ENCODE measurements at regions not wholly inside any gene's neighbourhood (a gene's known extent, or its start where the extent isn't known, plus 50 kb on each side); places are given as distances from the start of the nearest gene placed in this dataset.

DNA sequence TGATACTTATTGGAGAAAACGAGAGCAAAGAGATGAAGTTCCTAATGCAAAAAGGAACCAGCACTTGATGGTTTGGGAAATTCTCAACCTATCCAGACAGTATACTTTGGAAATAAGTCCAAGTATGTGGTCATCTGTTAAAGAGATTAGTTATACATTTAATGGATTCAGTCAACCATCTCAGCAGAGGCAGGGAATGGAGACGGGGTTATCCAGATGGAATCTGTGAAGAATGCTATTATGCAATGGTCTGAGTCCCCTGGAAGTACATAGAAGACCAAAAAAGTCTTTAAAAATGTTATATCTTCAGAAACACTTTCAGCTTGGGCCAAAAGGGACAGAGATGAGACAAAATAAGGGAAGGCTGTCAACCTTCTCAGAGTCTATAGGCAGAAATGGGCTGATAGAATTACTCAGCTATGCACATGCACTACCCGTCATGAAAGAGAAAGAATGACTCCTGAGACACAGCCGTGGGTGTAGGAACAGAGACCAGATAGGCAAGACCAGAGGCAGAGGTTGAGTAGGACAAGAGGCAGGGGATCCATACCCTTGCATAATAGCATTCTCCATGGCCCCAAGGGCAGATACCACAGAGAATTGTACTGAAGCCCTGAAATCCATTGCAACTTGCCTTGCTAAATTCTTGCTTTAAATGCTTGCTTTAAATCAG lies 738.8 kb upstream of the POT1 start:
- no peak for DNase-seq

DNA sequence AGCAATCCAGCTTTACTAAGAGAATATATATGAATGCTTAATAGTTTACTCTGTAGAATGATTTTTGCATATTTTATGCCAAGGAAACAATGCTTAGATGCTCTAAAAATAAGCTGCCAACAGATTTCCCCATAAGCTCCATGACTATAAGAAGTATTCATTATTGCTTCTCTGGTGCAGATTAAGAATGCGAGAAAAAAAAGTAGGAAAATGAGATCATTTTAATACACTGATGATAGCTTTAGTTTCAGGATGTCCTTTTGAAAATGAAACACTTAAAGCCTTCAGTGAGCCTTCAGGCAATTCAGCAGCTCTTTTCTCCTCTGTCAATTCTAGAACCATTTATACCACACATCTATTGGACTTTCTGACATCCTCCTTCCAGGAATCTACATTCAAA lies 735.0 kb upstream of the POT1 start:
- no peak for DNase-seq

- DNase-seq = no peak
Measured at GRCh38 chr7:125663961-125664360, 734.3 kb upstream of the POT1 start.

DNA sequence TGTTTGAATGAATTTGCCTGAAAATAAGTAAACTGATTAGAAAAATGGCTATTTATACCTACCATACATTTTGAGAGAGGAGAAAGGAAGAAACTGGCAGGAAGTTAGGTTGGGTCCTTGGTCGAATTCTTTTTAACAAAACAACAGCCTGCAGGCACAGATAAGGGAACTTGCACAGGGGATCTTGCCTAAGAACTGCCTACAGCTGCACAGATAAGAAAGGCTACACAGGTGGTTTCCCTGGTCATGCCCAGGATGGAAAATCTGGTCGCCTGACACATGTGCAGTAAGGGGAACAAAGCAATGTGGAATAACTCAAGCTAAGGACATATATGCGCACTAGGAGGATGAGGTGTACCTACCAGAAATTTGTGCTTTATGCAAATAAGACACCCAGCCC lies 732.1 kb upstream of the POT1 start:
- DNase-seq = no peak

DNA sequence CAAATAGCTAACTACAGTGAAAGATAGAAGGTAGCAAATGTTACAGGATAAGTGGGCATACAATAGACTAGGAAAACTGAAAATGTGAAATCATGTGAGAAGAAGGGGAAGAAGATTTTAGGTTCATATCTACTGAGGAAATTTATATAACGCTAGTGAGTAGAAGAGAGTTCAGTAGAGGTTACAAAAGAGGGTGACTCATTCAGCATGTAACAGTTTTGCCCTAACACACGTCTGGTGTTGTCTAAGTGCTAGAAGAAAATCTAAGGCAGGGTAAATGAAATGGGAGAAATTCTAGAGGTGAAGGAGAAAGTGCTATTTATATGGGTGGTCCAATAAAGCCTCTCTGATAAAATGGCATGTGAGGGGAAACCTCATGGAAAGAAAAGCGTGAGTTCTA lies 731.4 kb upstream of the POT1 start:
- DNase-seq = no peak

GRCh38 chr7:125654076-125654475 lies 724.5 kb upstream of the POT1 start:
- no peak for DNase-seq

DNA sequence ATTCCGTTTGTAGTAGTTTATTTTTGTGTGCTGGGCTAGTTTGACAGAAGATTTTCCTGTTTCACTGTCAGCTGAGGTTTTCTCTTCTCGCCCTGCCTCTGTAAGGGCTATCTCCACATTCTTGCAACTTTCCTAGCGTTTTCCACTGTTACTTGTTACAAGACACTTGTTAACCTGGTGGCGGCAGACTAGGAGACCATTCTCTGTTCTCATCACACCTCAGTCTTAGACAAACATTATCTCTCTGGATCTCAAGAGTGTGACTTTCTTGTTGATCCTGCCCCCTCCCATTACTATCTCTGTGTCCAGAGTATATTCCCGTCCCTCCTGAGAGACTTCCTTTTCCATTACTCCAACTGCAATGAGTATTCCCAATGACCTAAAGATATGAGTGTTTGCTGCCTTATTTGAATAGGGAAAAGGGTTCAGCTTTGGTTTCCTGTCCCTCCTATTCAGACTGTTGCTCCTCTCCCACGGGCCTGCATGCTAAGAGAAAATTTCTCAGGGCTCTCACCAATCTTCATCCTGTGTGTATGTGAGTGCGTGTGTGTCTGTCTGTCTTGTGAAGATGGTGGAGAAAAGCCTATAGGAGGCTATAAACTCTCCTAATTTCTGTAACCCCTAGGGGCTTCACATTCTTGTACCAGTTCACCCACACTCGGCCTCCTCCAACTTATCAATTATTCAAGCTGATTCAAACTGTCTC lies 722.4 kb upstream of the POT1 start:
- no peak for DNase-seq

GRCh38 chr7:125648543-125648942 lies 718.9 kb upstream of the POT1 start:
- DNase-seq = no peak

GRCh38 chr7:125645770-125646169 lies 716.1 kb upstream of the POT1 start:
- no peak for DNase-seq

DNA sequence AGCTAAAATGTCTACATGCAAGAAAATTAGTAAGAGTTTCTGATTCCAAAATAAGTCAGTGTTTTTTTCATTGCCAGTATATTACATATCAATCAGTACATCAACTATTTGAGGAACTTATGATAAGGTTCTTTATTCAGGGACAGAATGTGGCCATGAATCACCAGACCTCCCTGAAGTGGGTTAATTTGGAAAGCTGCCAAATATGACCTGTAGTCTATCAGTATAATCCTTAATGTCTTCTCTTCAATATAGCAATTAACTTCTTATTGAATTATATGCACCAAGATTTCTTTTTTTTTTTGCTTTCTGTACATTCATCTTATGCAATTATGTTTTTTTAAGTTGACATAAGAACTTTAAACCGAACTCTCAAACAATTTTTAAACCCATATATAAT lies 714.5 kb upstream of the POT1 start:
- DNase-seq = no peak

- no peak for DNase-seq
Measured at GRCh38 chr7:125643302-125643701, 713.7 kb upstream of the POT1 start.

- DNase-seq = no peak
Measured at GRCh38 chr7:125641884-125642283, 712.3 kb upstream of the POT1 start.

GRCh38 chr7:125636320-125636962 lies 706.8 kb upstream of the POT1 start:
- DNase-seq = no peak

DNA sequence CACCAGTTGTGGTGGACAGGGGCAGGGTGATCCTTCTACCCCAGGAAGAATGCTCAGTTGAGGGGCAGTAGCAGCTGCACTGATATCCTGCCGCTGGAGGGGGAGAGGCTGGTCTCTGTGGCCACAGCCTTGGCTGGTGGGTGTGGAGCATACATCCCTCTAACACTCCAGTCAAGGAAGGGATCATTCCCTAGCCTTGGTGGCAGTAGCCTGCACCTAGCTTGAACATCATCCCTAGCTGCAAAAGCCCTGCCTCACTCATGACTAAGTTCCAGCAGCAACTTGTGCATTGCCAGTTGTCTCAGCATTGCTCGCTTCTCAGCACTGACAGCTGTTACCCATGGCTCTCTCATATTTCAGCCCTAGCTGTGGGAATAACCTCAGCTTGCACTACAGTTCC lies 688.9 kb upstream of the POT1 start:
- DNase-seq = no peak

- DNase-seq = no peak
Measured at GRCh38 chr7:125611582-125611981, 682.0 kb upstream of the POT1 start.

DNA sequence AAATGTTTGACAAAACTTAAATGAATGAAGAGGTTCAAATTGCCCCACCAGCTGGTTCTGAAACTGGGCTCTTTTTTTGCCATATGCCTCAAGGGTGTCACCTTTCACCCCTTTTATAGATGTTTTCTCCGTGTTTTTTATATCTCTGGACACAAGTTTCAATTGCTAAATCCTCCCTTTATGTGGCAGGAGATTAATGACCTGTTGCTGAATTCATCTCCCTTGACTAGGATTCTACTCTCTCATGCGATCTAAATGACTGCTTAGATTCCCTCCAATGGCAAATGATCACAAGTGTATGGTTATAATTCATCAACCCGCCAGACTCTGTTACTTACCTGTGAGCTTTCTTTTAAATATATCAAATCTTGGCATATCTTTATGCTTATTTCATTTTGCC lies 677.0 kb upstream of the POT1 start:
- DNase-seq = no peak

DNA sequence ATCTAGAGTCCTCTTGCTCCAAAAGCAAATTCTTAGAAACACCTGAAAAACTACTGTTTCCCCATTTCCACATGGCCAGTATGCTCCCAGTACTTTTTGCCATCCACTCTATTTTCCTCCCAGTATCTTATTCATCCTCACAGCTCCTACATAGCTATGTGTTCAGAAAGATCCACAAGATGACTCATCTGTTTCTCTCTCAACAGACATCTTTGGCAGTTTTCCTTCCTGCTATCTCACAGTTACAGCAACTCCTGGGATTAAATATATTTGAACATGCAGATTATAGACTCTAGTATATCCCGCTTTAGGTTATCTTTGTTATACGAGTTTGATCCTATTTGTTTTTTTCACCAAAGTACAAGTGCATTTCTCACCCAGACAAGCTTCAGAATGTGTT lies 675.6 kb upstream of the POT1 start:
- no peak for DNase-seq

- DNase-seq = no peak
Measured at GRCh38 chr7:125602441-125602840, 672.8 kb upstream of the POT1 start.

DNA sequence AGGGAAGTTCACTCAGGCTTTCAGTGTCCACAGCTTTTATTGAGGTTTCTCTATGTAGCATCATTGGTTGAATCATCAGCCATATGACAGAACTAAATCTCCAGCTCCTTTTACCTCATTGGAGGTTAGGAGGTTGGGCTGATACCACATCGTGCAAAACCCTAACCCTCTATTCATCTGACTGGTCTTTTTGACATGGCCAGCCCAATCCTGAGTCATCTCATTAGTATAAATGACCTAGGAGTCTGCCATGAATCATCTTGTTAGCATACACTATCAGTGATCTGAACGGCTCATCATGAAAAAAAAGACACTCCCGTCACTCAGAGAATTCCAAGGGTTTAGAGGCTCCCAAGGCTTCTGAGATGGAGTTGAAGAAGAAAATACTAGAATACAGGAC lies 669.8 kb upstream of the POT1 start:
- DNase-seq = no peak

DNA sequence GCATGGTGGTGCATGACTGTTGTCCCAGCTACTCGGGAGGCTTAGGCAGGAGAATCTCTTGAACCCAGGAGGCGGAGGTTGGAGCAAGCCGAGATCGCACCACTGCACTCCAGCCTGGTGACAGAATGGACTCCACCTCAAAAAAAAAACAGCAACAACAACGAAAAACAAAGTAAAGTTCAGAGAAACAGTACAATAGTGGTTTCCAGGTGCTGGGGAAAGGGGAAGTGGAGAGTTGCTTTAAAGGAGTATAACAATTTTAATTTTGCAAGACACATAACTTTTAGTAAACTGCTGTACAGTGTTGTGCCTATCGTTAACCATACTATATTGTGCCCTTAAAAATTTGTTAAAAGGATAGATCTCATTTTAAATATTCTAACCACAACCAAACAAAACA lies 662.7 kb upstream of the POT1 start:
- no peak for DNase-seq

DNA sequence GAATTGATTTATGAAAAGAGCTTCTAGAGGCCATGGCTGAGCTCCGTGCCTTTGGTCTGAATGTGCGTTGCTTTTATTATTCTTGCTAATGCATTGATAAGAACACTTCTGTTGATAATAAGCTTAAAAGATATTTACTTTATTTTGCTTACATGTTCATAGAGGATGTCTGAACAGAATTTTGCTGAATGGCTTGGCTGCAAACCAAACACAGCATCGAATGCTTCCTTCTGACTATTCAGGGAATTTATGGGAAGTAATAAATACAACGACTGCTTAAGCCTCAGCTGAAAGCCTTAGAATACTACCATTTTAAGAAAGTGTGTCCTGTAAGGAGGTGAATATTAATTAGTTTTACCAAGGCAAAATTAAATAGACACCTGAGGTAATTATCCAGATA lies 643.5 kb upstream of the POT1 start:
- DNase-seq = no peak

DNA sequence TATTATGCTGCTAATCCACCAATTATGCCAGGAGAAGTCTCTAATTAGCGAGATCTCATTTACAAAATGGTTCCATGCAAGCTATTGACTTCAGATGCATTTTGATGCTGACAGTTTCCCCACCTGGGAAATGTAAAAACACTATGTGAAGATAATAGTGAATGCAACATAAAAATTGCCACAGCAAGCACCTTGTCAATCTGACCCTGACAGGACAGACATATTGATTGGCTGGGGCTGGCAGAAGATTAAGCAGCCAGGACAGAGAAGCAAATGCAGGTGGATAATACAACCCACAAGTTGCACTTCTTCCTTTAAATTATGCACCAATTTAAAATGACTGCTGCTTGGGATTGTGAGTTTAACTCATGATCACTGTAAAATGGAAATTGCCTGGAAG lies 642.8 kb upstream of the POT1 start:
- DNase-seq = no peak

- DNase-seq = no peak
Measured at GRCh38 chr7:125568799-125569198, 639.2 kb upstream of the POT1 start.

DNA sequence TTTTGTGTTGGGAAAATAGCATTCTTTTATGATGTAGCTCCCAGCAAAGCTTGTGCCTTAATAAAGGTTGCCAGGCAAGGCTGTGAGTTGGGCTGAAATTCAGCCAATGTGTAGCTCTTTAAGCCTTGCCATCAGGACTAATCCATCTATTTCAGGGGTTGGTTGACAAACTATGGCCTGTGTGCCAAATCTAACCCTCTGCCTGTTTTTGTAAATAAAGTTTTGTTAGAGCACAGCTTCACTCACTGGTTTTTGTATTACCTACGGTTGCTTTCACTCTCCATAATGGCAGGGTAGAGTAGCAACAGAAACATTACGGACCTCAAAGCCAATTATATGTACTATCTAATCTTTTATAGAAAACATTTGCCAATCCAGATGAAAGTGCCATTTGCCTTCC lies 638.1 kb upstream of the POT1 start:
- no peak for DNase-seq

Data from right lung (tissue), 2 donors.